ENCODE measurements at regions not wholly inside any gene's neighbourhood (a gene's known extent, or its start where the extent isn't known, plus 50 kb on each side); places are given as distances from the start of the nearest gene placed in this dataset.
"Not testable (repeated sequence)": the region's sequence is repeated elsewhere in the genome, so short reads cannot be mapped to it uniquely, and the experiment has no call there.

DNA sequence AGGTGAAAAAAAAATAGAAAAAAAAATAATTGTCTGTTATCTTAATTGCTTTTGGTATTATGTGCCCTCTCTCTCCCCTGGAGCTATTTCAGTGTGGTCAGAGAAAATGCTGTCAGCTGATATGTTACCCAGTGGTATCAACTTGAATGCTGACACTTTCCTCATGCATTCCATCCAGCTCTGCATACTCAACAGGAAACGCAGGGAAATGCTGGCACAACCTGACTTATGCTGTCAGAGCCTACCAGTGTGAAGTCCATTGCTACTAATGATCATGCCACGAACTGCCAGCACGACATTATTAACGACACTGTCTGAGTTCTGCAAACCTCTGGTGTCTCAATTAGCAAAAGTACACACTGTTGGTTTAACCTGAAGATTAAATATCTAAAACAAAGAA, 182.8 kb downstream of the ZWINT start:
- Mint-ChIP-seq H3K27me3 (no peaks in the 10 kb centered on the region), H3K36me3 (ENCODE audit: insufficient read depth) (no peaks in the 10 kb centered on the region), H3K4me1 (ENCODE audit: low read depth) (peaks cover 4% of the 10 kb centered on the region), H3K4me3 (ENCODE audit: low read depth) (no peak overlapping the region), H3K27ac (no peak overlapping the region), H3K9me3 (ENCODE audit: low read depth) (no peaks in the 10 kb centered on the region)
- DNase-seq (ENCODE audit: low spot score, unreplicated experiment), result no peak
- no peak for TF ChIP-seq CTCF (IDR thresholded peaks at IDR 0.05; ENCODE audit: unreplicated experiment)

- H3K36me3 Mint-ChIP-seq (ENCODE audit: insufficient read depth); DNase-seq (ENCODE audit: low spot score, unreplicated experiment); H3K27me3 Mint-ChIP-seq; H3K4me1 Mint-ChIP-seq (ENCODE audit: low read depth); H3K27ac Mint-ChIP-seq: not testable (repeated sequence)
- Mint-ChIP-seq H3K9me3 (ENCODE audit: low read depth) (peaks cover 19% of the 10 kb centered on the region), H3K4me3 (ENCODE audit: low read depth) (peak overlapping the region; percentile 76)
These were observed 206.0 kb downstream of the ZWINT start for GRCh38 chr10:56155091-56155513.

- Mint-ChIP-seq H3K36me3 (ENCODE audit: insufficient read depth) (peaks cover 2% of the 10 kb centered on the region), H3K27me3 (no peaks in the 10 kb centered on the region), H3K27ac (no peak overlapping the region), H3K9me3 (ENCODE audit: low read depth) (peaks cover 13% of the 10 kb centered on the region), H3K4me1 (ENCODE audit: low read depth) (no peaks in the 10 kb centered on the region), H3K4me3 (ENCODE audit: low read depth) (no peak overlapping the region)
- no peak for TF ChIP-seq CTCF (IDR thresholded peaks at IDR 0.05; ENCODE audit: unreplicated experiment)
- DNase-seq (ENCODE audit: low spot score, unreplicated experiment), result no peak
These were observed 214.3 kb downstream of the ZWINT start for GRCh38 chr10:56146806-56147205.

GRCh38 chr10:56142092-56142728, 218.8 kb downstream of the ZWINT start:
- H3K36me3 Mint-ChIP-seq (ENCODE audit: insufficient read depth), result no peaks in the 10 kb centered on the region
- peaks cover 2% of the 10 kb centered on the region for H3K9me3 Mint-ChIP-seq (ENCODE audit: low read depth)
- peaks cover 7% of the 10 kb centered on the region for H3K4me1 Mint-ChIP-seq (ENCODE audit: low read depth)
- no peak overlapping the region for H3K4me3 Mint-ChIP-seq (ENCODE audit: low read depth)
- DNase-seq (ENCODE audit: low spot score, unreplicated experiment), result no peak
- TF ChIP-seq CTCF (IDR thresholded peaks at IDR 0.05; ENCODE audit: unreplicated experiment), result no peak
- H3K27me3 Mint-ChIP-seq, result no peaks in the 10 kb centered on the region
- H3K27ac Mint-ChIP-seq, result no peak overlapping the region

GRCh38 chr10:56139405-56139804, 221.7 kb downstream of the ZWINT start:
- no peaks in the 10 kb centered on the region for H3K27me3 Mint-ChIP-seq
- TF ChIP-seq CTCF (IDR thresholded peaks at IDR 0.05; ENCODE audit: unreplicated experiment), result no peak
- DNase-seq (ENCODE audit: low spot score, unreplicated experiment), result no peak
- no peak overlapping the region for H3K4me3 Mint-ChIP-seq (ENCODE audit: low read depth)
- no peaks in the 10 kb centered on the region for H3K9me3 Mint-ChIP-seq (ENCODE audit: low read depth)
- H3K4me1 Mint-ChIP-seq (ENCODE audit: low read depth), result peaks cover 7% of the 10 kb centered on the region
- H3K36me3 Mint-ChIP-seq (ENCODE audit: insufficient read depth), result no peaks in the 10 kb centered on the region
- H3K27ac Mint-ChIP-seq, result no peak overlapping the region

GRCh38 chr10:56135828-56136227, 225.2 kb downstream of the ZWINT start:
- Mint-ChIP-seq H3K4me3 (ENCODE audit: low read depth) (no peak overlapping the region), H3K4me1 (ENCODE audit: low read depth) (peaks cover 7% of the 10 kb centered on the region), H3K9me3 (ENCODE audit: low read depth) (no peaks in the 10 kb centered on the region), H3K27me3 (no peaks in the 10 kb centered on the region), H3K36me3 (ENCODE audit: insufficient read depth) (no peaks in the 10 kb centered on the region), H3K27ac (no peak overlapping the region)
- no peak for DNase-seq (ENCODE audit: low spot score, unreplicated experiment)
- TF ChIP-seq CTCF (IDR thresholded peaks at IDR 0.05; ENCODE audit: unreplicated experiment), result no peak
